Nephron (organoid): ENCODE measurements at regions not wholly inside any gene's neighbourhood (a gene's known extent, or its start where the extent isn't known, plus 50 kb on each side); places are given as distances from the start of the nearest gene placed in this dataset.

Experiments used
- H3K27ac Mint-ChIP-seq, 3 experiments: 2 replicates each; pipeline ENCODE4 v1.8.0; 2020; ENCODE audit warnings: mixed read lengths in 3 of 3, mild to moderate bottlenecking in 2 of 3, moderate library complexity in 1 of 3
- H3K27me3 Mint-ChIP-seq: 2 replicates; pipeline ENCODE4 v1.8.0; 2021; ENCODE audit warnings: low read depth, mild to moderate bottlenecking, moderate library complexity, mixed read lengths
- H3K36me3 Mint-ChIP-seq: 2 replicates; pipeline ENCODE4 v1.8.0; 2020; ENCODE audit warnings: low read depth, mixed read lengths
- H3K4me1 Mint-ChIP-seq: 2 replicates; pipeline ENCODE4 v1.8.0; 2020; ENCODE audit warnings: mixed read lengths
- H3K4me3 Mint-ChIP-seq, 3 experiments: 2 replicates each; pipeline ENCODE4 v1.8.0; 2020; ENCODE audit warnings: mild to moderate bottlenecking in 3 of 3, mixed read lengths in 3 of 3, moderate library complexity in 2 of 3
- H3K9me3 Mint-ChIP-seq: 2 replicates; pipeline ENCODE4 v1.8.0; 2020; ENCODE audit warnings: mixed read lengths
- CTCF ChIP-seq, 3 experiments: fragments of 200-600 bp; sonication (generic); IDR thresholded peaks; one replicate each; pipeline ENCODE4 v1.5.0; 2021; ENCODE audit warnings: antibody characterized with exemption in 3 of 3; ENCODE audit not compliant: unreplicated experiment in 3 of 3

GRCh38 chr1:168861421-168862004, 132.5 kb upstream of the DPT start:
- no peak overlapping the region for H3K4me3 Mint-ChIP-seq
- no peak overlapping the region for H3K27ac Mint-ChIP-seq
- TF ChIP-seq CTCF (IDR thresholded peaks at IDR 0.05; ENCODE audit: unreplicated experiment in 3 of 3): no peak
- no peaks in the 10 kb centered on the region for H3K27me3 Mint-ChIP-seq
- peaks cover 11% of the 10 kb centered on the region for H3K4me1 Mint-ChIP-seq
- peaks cover 14% of the 10 kb centered on the region for H3K9me3 Mint-ChIP-seq
- no peaks in the 10 kb centered on the region for H3K36me3 Mint-ChIP-seq

DNA sequence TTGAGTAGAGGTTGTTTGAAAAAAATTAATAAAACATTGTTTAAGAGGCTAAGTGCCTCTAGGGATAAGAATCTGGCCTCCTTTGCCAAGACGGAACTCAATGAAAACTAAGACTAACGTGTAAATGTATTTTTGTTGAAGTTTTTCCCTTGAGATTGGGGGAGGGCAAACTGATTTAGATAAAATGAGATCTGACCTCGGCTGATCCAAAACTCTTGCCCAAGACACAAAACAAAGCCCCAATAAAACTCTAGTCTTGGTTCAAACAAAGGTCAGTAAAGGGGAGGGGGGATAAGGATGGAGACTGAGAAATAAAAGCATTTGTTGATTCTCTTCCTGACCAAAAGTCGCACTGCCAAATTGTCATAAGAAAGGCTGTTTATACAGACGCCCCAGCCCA, 134.8 kb upstream of the DPT start:
- Mint-ChIP-seq H3K27ac (peak overlapping the region; percentile 80 to 95 (median 84)), H3K4me1 (peaks cover 11% of the 10 kb centered on the region), H3K36me3 (no peaks in the 10 kb centered on the region), H3K4me3 (no peak overlapping the region), H3K27me3 (no peaks in the 10 kb centered on the region), H3K9me3 (peaks cover 9% of the 10 kb centered on the region)
- TF ChIP-seq CTCF (IDR thresholded peaks at IDR 0.05; ENCODE audit: unreplicated experiment in 3 of 3): no peak

GRCh38 chr1:168864266-168864665, 135.3 kb upstream of the DPT start:
- Mint-ChIP-seq H3K4me1 (peaks cover 11% of the 10 kb centered on the region), H3K27ac (peak overlapping the region; percentile 80 to 95 (median 84)), H3K4me3 (no peak overlapping the region), H3K27me3 (no peaks in the 10 kb centered on the region), H3K9me3 (peaks cover 6% of the 10 kb centered on the region), H3K36me3 (no peaks in the 10 kb centered on the region)
- TF ChIP-seq CTCF (IDR thresholded peaks at IDR 0.05; ENCODE audit: unreplicated experiment in 3 of 3): no peak

GRCh38 chr1:168865850-168866620, 137.0 kb upstream of the DPT start:
- no peak for TF ChIP-seq CTCF (IDR thresholded peaks at IDR 0.05; ENCODE audit: unreplicated experiment in 3 of 3)
- H3K36me3 Mint-ChIP-seq: no peaks in the 10 kb centered on the region
- no peak overlapping the region for H3K4me3 Mint-ChIP-seq
- peaks cover 11% of the 10 kb centered on the region for H3K4me1 Mint-ChIP-seq
- H3K27me3 Mint-ChIP-seq: no peaks in the 10 kb centered on the region
- peaks cover 6% of the 10 kb centered on the region for H3K9me3 Mint-ChIP-seq
- H3K27ac Mint-ChIP-seq: no peak overlapping the region

DNA sequence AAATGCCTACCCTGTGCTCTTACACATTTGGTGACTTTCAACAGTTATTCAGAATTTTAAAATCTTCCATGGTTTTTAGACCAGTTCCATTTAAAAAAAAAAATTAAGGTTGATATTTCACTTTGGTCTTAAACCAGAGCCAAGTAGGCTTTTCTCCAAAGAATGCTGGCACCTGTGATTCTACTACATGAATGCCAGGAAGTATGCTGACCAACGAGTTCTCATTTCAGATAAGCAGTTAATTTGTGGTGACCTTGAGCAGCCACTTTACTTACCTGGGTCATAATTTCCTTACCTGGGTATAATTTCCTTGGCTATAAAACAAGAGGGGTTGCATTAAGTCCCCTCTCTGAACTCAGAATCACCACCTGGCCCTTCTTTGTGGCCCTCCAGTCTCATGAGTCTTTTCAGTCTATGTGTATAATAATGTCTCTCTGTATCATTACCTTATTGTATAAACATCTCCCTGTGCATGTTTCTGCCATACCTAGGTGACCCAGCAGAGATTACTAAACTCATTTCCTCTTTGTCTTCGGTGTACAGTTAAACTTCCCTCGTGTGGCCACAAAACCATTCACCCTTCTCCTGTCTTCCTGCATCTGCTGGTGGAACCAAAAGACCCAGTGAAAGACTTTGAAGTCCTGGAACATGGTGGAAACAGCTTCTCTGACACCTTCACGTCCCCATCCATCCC, 139.1 kb upstream of the DPT start:
- Mint-ChIP-seq H3K4me3 (no peak overlapping the region), H3K4me1 (peaks cover 11% of the 10 kb centered on the region), H3K9me3 (peaks cover 6% of the 10 kb centered on the region), H3K27ac (no peak overlapping the region), H3K27me3 (peaks cover 4% of the 10 kb centered on the region), H3K36me3 (no peaks in the 10 kb centered on the region)
- no peak for TF ChIP-seq CTCF (IDR thresholded peaks at IDR 0.05; ENCODE audit: unreplicated experiment in 3 of 3)
